Natural killer cell treated with Interleukin-12 subunit alpha and Interleukin-12 subunit beta and Interleukin-15 and Interleukin-18, amount 100 ng/mL, for 72 hours (primary cell): ENCODE measurements at regions not wholly inside any gene's neighbourhood (a gene's known extent, or its start where the extent isn't known, plus 50 kb on each side); places are given as distances from the start of the nearest gene placed in this dataset.

Experiments
- ATAC-seq, 2 donors: fragments of 150-1000 bp; cut with Tn5 transposase in 1 of 2; sonication (Bioruptor Pico), chemical (Tn5 transposase) in 1 of 2; 2 replicates each; pipeline ENCODE4 v1.10.0; 2021
- DNase-seq: peaks from one replicate; pipeline ENCODE4 v3.0.0; 2022; ENCODE audit warnings: low spot score
- H3K27ac Mint-ChIP-seq, 2 donors: 1 replicate in 1 of 2; 2 replicates in 1 of 2; pipeline ENCODE4 v1.8.0; 2022; ENCODE audit warnings: mixed read lengths in 2 of 2, mild to moderate bottlenecking in 1 of 2, moderate library complexity in 1 of 2
- H3K27me3 Mint-ChIP-seq, 2 donors: 1 replicate in 1 of 2; 2 replicates in 1 of 2; pipeline ENCODE4 v1.8.0; 2022; ENCODE audit warnings: mixed read lengths in 2 of 2
- H3K36me3 Mint-ChIP-seq: one replicate; pipeline ENCODE4 v1.8.0; 2022; ENCODE audit warnings: mixed read lengths
- H3K4me1 Mint-ChIP-seq, 2 donors: 1 replicate in 1 of 2; 2 replicates in 1 of 2; pipeline ENCODE4 v1.8.0; 2022; ENCODE audit warnings: low read depth in 2 of 2, mixed read lengths in 2 of 2, mild to moderate bottlenecking in 1 of 2
- H3K4me3 Mint-ChIP-seq: one replicate; pipeline ENCODE4 v1.8.0; 2022; ENCODE audit warnings: mixed read lengths
- H3K9me3 Mint-ChIP-seq: 2 replicates; pipeline ENCODE4 v1.8.0; 2022; ENCODE audit warnings: mixed read lengths

DNA sequence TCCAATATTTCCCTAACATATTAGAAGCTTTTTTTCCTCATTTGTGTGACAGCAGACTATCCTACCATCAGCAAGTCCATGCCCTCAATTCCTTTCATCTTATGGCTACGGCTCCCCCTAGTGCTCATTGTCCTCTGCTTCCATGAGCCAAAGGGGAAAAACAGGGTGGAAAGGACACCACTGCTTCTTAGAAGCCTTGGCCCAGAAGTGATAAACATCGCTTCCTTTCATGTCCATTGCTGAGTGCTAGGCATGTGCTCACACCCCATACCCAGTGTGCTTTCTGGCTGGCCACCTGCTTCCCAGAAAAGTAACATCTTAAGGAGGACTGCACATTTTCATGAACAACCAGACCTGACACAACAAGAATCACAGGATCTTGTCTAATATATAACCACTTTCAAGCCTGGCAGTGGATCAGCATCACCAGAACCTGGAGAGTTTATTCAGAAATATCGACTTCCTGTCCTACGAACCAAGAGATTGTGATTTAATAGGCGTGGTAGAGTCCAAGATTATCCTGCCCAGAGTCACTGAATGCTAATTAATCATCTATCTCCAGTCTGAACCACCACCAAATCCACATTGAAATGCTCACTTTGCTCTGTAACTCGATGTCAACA lies 650.5 kb upstream of the SORCS1 start:
- Mint-ChIP-seq H3K36me3 (no peaks in the 10 kb centered on the region), H3K9me3 (peaks cover 13% of the 10 kb centered on the region), H3K27ac (no peak overlapping the region), H3K27me3 (no peaks in the 10 kb centered on the region), H3K4me3 (no peak overlapping the region), H3K4me1 (no peaks in the 10 kb centered on the region)
- DNase-seq (no peak), ATAC-seq (no peak)

DNA sequence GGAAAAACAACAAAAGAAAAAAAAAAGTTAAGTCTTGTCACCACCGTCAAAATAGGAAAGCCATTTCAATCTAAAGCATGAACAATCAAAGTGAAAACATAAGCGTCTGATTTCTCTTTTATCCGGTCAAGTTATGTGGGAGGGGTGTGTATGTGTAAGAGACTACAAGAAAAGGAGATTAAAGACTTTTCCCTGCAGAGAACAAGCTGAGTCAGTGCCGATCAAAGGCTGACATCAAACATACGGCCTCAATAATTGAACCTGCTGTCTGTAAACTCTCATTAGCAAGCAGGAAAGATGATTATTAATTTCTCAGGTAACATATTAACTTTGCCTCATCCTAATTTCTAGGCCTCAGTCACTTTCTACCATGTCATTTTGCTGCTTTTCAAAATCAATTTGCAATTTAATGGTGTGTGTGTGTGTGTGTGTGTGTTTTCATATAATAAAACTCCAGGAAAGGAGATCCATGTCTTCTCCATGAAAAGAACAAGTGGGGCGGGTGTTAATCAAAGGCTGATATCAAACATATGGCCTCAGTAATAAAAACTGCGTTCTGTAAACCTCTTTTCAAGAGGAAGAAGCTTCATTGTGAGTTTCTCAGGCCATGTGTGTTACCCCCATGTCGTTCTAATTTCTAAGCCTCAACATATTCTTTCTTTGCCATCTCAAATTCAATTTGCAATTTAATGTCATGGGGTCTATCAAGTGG lies 649.1 kb upstream of the SORCS1 start:
- H3K27me3 Mint-ChIP-seq, result no peaks in the 10 kb centered on the region
- H3K4me3 Mint-ChIP-seq, result no peak overlapping the region
- no peaks in the 10 kb centered on the region for H3K36me3 Mint-ChIP-seq
- H3K9me3 Mint-ChIP-seq, result peaks cover 5% of the 10 kb centered on the region
- no peak for DNase-seq
- H3K4me1 Mint-ChIP-seq, result no peaks in the 10 kb centered on the region
- no peak for ATAC-seq
- H3K27ac Mint-ChIP-seq, result no peak overlapping the region

DNA sequence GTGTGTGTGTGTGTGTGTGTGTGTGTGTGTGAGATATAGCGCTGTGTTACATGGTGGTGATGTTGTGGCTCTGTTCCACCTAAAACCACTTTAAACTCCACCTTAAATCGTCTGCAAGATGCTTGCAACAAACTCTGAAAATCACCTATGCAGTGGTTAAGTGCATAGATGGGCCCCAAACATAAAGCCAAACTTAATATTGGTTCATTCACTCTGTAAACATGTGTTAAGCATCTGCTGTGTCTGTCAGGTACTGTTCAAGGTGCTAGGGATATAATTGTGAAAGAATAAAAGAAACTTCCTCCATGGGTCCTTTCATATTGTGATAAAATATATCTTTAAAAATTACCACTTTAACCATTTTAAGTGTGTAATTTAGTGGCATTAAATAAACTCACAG lies 645.4 kb upstream of the SORCS1 start:
- ATAC-seq (no peak), DNase-seq (no peak)
- Mint-ChIP-seq H3K9me3 (peaks cover 6% of the 10 kb centered on the region), H3K36me3 (no peaks in the 10 kb centered on the region), H3K27me3 (no peaks in the 10 kb centered on the region), H3K4me3 (no peak overlapping the region), H3K4me1 (no peaks in the 10 kb centered on the region), H3K27ac (no peak overlapping the region)

DNA sequence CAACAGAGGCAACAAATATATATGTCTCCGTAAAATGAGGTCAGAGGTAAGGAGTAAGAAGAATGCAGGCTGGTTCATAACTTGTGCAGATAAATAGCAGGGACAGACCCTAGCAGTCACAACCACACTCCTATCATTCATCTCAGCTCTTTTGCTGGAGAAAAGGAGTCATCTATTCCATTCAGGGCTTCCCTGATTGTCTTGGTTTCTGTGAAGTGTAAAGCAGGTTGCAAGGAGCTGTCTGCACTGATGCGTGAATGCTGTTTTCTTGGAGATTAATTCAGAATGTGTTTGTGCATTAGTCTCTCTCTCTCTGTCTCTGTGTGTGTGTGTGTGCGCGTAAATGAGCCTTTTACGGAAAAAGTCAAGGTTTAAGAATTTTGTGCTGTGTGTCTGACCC lies 643.3 kb upstream of the SORCS1 start:
- ATAC-seq (no peak), DNase-seq (no peak)
- Mint-ChIP-seq H3K9me3 (peaks cover 10% of the 10 kb centered on the region), H3K27me3 (no peaks in the 10 kb centered on the region), H3K27ac (no peak overlapping the region), H3K4me1 (no peaks in the 10 kb centered on the region), H3K36me3 (no peaks in the 10 kb centered on the region), H3K4me3 (no peak overlapping the region)

DNA sequence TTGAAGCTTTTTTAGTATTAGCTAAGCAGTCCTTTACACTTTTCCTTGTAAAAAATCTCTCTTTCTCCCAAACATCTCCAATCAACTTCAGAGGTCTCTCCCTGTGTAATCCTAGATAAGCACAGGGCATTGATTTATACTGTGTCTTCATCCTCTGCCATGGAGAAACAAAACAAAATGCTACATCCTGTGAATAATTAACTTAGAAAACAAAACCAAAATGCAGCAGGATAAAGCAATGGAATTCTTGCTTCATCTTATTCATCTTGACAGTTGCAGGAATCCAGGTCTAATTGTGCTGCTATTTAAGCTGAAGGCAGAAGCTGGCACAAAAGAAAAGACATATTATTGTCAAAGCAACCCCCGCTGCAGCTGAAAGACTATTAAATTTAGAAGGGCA lies 641.5 kb upstream of the SORCS1 start:
- H3K27me3 Mint-ChIP-seq, result no peaks in the 10 kb centered on the region
- H3K4me3 Mint-ChIP-seq, result no peak overlapping the region
- H3K9me3 Mint-ChIP-seq, result peaks cover 11% of the 10 kb centered on the region
- H3K36me3 Mint-ChIP-seq, result no peaks in the 10 kb centered on the region
- ATAC-seq, result no peak
- no peak for DNase-seq
- H3K4me1 Mint-ChIP-seq, result no peaks in the 10 kb centered on the region
- no peak overlapping the region for H3K27ac Mint-ChIP-seq

DNA sequence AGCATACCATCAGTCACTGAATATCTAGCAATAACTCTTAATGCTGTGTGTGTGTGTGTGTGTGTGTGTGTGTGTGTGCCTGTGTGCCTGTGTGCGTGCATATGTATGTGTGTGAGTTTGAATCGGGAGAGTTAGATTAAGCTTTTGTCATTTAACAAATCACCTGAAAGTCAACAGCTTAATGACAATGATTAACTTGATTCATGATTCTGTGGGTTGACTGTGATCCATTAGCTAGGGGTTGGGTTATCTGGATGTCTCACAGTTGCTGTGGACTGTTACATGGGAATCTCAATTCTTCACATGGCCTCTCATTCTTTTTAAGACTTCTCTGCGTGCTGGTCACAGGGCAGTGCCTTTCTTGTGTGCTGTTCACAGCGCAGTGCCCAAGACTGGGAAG lies 639.0 kb upstream of the SORCS1 start:
- Mint-ChIP-seq H3K27me3 (no peaks in the 10 kb centered on the region), H3K4me3 (no peak overlapping the region), H3K4me1 (no peaks in the 10 kb centered on the region), H3K36me3 (no peaks in the 10 kb centered on the region), H3K27ac (no peak overlapping the region), H3K9me3 (peaks cover 11% of the 10 kb centered on the region)
- ATAC-seq, result no peak
- no peak for DNase-seq

DNA sequence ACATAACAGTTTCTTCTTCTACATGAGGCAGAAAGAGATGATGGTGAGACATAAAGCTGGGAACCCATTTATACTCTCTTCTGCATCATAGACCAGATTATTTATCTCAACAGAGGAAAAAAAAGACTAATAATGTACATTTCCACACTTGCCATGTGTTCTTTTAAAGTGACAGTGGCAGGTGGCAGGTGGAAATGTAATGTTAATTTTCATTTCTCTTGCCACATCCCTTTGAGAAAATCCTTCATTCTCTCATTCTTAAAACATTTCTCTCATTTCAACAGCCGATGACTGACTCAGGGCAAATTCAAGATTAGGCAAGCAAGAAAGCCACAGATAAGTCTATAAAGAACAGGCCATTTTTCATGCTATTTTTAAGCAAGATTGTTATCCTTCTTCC lies 635.6 kb upstream of the SORCS1 start:
- no peak for ATAC-seq
- H3K9me3 Mint-ChIP-seq, result peaks cover 17% of the 10 kb centered on the region
- H3K27ac Mint-ChIP-seq, result no peak overlapping the region
- no peak for DNase-seq
- H3K4me3 Mint-ChIP-seq, result no peak overlapping the region
- peaks cover 4% of the 10 kb centered on the region for H3K36me3 Mint-ChIP-seq
- H3K27me3 Mint-ChIP-seq, result no peaks in the 10 kb centered on the region
- no peaks in the 10 kb centered on the region for H3K4me1 Mint-ChIP-seq

DNA sequence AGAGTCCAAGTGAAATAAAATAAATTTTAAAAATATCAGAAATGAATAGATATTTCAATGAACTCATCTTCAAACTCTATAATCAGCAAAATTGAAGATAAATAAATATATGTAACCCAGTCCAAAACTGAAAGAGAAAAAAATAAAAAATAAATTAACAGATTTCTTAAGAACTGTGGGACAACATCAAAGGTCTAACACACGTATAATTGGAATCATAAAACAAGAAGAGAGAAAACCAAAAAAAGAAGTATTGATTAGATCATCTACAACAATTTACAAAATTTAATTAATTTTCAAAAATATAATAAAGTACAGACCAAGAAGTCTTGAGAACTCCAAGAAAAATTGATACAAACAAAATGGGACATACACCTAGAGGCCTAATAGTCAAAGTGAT lies 625.8 kb upstream of the SORCS1 start:
- DNase-seq, result no peak
- Mint-ChIP-seq H3K4me3 (no peak overlapping the region), H3K9me3 (peaks cover 6% of the 10 kb centered on the region), H3K27ac (no peak overlapping the region), H3K27me3 (no peaks in the 10 kb centered on the region), H3K4me1 (no peaks in the 10 kb centered on the region), H3K36me3 (no peaks in the 10 kb centered on the region)
- ATAC-seq, result no peak

DNA sequence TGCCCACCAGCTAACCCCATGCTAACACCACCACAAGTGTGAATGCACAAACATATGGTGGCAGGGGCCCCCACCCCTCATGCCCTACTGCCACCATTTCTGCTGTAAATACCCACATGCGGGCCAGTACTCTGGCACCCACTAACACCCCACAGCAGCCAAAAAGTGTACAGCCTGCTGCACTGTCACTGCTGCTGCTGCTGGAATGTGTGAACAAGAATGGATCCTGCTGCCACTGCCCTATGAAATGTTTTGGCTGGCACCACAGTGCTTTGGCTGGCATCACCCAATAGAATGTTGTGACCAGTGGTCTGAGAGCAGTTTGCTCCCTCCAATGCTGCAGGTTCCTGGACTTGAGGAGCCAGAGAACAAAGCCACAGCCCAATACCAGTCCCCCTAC lies 606.6 kb upstream of the SORCS1 start:
- Mint-ChIP-seq H3K4me3 (no peak overlapping the region), H3K9me3 (no peaks in the 10 kb centered on the region)
- no peak for ATAC-seq

DNA sequence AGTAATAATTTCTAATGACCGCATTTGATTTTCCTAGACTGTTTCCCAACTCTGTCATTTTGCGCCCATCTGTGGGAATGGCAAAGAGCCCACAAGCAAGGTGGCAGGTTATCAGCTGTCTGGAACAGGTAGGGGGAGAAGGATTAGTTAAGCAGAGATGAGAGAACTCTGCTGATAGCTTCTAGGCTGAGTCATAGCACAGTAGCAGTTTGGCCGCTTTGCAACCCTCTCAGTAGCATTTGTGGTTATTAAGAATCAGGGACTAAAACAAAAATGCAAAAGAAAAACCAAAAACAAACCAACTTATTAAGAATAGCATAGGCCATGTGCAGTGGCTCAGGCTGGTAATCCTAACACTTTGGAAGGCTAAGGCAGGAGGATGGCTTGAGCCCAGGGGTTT lies 602.7 kb upstream of the SORCS1 start:
- ATAC-seq, result no peak

More for the DNA sequence above, 606.6 kb upstream of the SORCS1 start:
- Mint-ChIP-seq H3K4me1 (no peaks in the 10 kb centered on the region), H3K27me3 (no peaks in the 10 kb centered on the region), H3K27ac (no peak overlapping the region), H3K36me3 (no peaks in the 10 kb centered on the region)
- DNase-seq, result no peak

DNA sequence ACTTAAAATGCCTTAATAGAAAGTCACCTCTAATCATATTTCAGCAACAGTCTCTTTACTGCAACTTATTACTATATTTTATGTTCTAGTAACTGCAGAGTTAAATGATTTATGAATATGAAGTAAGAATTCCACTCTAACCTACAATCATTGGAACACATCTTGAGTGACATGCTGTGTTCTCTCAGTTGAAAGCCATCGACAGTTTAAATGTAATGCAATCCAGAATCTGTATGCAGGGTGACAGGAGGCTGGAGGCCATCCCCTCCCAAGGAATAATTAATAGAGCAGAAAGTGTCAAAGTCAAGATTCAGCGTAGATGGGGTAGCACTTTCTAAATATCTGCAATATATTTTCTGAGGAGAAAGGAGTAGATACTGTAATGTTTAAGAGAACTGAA lies 590.3 kb upstream of the SORCS1 start:
- no peaks in the 10 kb centered on the region for H3K36me3 Mint-ChIP-seq
- H3K27ac Mint-ChIP-seq, result no peak overlapping the region
- peaks cover 11% of the 10 kb centered on the region for H3K9me3 Mint-ChIP-seq
- ATAC-seq (no peak), DNase-seq (no peak)
- H3K27me3 Mint-ChIP-seq, result no peaks in the 10 kb centered on the region
- H3K4me3 Mint-ChIP-seq, result no peak overlapping the region
- H3K4me1 Mint-ChIP-seq, result no peaks in the 10 kb centered on the region

More for the DNA sequence above, 602.7 kb upstream of the SORCS1 start:
- H3K36me3 Mint-ChIP-seq, result no peaks in the 10 kb centered on the region
- H3K27ac Mint-ChIP-seq, result no peak overlapping the region
- no peak overlapping the region for H3K4me3 Mint-ChIP-seq
- H3K27me3 Mint-ChIP-seq, result no peaks in the 10 kb centered on the region
- peaks cover 10% of the 10 kb centered on the region for H3K9me3 Mint-ChIP-seq
- H3K4me1 Mint-ChIP-seq, result no peaks in the 10 kb centered on the region
- no peak for DNase-seq

DNA sequence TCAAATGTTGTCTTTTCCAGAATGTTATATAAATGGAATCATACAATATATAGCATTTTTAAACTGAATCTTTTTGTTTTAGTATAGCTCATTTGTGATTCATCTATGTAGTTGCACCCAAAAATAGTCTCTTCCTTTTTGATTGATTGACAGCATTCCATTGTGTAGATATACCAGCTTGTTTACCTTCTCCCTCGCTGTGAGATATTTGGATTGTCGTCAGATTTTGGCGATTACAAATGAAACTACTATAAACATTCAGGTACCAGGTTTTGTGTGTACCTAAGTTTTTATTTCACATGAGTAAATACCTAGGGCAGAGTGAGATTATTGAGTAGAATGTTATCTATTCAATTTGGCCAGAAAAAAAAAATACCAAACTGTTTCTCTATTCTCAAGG lies 584.7 kb upstream of the SORCS1 start:
- Mint-ChIP-seq H3K4me1 (no peaks in the 10 kb centered on the region), H3K27me3 (no peaks in the 10 kb centered on the region)

DNA sequence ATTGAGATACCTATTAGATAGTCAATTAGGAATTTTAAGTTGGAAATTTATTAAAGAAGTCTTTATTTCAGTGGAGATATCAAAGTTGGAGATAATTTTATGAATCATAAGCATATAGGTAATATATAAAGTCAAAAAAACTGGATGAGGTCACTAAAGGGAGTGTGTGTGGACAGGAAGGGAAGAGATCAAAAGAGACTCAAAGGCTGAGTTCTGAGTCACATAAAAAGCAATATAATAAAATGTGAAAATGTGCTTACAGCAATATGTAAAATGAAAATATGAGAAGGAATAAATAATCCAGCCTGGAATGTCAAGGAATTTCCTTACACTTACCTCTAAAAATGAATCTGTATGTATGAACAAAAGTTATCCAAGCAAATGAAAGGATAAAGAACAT lies 583.3 kb upstream of the SORCS1 start:
- DNase-seq (no peak), ATAC-seq (no peak)
- H3K4me3 Mint-ChIP-seq, result no peak overlapping the region
- H3K4me1 Mint-ChIP-seq, result no peaks in the 10 kb centered on the region
- H3K27me3 Mint-ChIP-seq, result no peaks in the 10 kb centered on the region
- H3K27ac Mint-ChIP-seq, result no peak overlapping the region
- peaks cover 23% of the 10 kb centered on the region for H3K9me3 Mint-ChIP-seq
- no peaks in the 10 kb centered on the region for H3K36me3 Mint-ChIP-seq

More for the DNA sequence above, 584.7 kb upstream of the SORCS1 start:
- H3K36me3 Mint-ChIP-seq, result no peaks in the 10 kb centered on the region
- ATAC-seq, result no peak
- no peak for DNase-seq
- H3K4me3 Mint-ChIP-seq, result no peak overlapping the region
- H3K27ac Mint-ChIP-seq, result no peak overlapping the region
- peaks cover 26% of the 10 kb centered on the region for H3K9me3 Mint-ChIP-seq

DNA sequence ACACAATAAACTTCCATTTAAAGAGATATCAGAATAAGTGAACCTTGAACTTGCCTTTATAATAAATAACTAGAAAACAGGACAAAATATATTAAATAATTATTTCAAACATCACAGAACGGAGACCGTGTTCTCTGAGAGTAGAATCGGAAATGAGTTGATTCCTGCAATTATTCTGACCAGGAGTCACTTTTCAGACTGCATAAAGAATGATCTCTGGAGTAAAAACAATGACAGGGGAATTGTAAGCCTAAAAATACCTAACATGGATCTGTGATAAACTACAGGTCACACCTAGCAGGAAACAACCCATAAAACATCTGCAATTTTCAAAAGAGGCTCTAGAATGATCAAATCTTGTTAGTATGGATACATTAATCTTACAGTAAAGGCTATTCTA lies 577.5 kb upstream of the SORCS1 start:
- Mint-ChIP-seq H3K9me3 (peaks cover 21% of the 10 kb centered on the region), H3K4me1 (no peaks in the 10 kb centered on the region), H3K27me3 (no peaks in the 10 kb centered on the region), H3K27ac (no peak overlapping the region), H3K4me3 (no peak overlapping the region), H3K36me3 (no peaks in the 10 kb centered on the region)
- ATAC-seq (no peak), DNase-seq (no peak)
